Upper lobe of right lung (tissue), 1 donor: ENCODE measurements at regions not wholly inside any gene's neighbourhood (a gene's known extent, or its start where the extent isn't known, plus 50 kb on each side); places are given as distances from the start of the nearest gene placed in this dataset.

Experiments
- ATAC-seq: fragments of 200-7000 bp; cut with Tn5 transposase; one replicate; pipeline ENCODE4 v1.9.1; 2020; ENCODE audit warnings: mild to moderate bottlenecking, moderate library complexity
- DNase-seq: peaks from one replicate; pipeline ENCODE4 v3.0.0-alpha.2; 2020
- H3K27ac ChIP-seq: fragments of 200-600 bp; one replicate; pipeline ENCODE4 v1.8.0; 2022
- H3K27me3 ChIP-seq: fragments of 200-600 bp; one replicate; pipeline ENCODE4 v1.8.0; 2022; ENCODE audit warnings: mild to moderate bottlenecking
- H3K36me3 ChIP-seq: fragments of 200-600 bp; one replicate; pipeline ENCODE4 v1.8.0; 2022
- H3K4me1 ChIP-seq: fragments of 200-600 bp; one replicate; pipeline ENCODE4 v1.8.0; 2022
- H3K4me3 ChIP-seq: fragments of 200-600 bp; one replicate; pipeline ENCODE4 v1.8.0; 2022; ENCODE audit warnings: mild to moderate bottlenecking
- H3K9me3 ChIP-seq: fragments of 200-600 bp; one replicate; pipeline ENCODE4 v1.8.0; 2022
- intact Hi-C: fragments of 100-400 bp; cut with DNase I; formaldehyde crosslinking; loops from one replicate; pipeline ENCODE4 v1.11.0; 2022
- TF ChIP-seq, protein P1 (sequence below): fragments of 200-600 bp; IDR thresholded peaks from one replicate; pipeline ENCODE4 v1.8.0; 2022; ENCODE audit warnings: antibody characterized with exemption
- donor health status: DM: no; HTN: yes; CAD: no; lungs with severe emphysema.

DNA sequence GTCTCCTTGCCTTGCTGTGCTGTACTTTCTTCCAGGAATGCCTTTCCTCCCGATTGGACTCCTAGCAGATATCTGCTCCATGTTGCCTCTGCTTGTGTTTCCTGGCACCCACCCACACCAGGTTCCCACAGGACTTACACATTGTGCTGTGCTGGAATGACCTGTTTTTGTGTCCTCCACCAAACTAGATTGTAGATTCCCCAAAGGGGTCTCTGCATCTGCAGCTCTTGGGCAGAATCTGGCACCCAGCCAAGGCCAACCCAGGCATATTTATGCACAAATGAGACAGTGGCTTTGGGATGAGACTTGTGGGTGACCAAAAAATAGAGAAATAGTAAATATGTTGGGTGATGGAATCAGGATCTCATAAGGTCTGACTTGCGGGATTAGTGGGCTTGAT, 278.2 kb downstream of the RRAGC start:
- Histone ChIP-seq H3K27ac (no peak overlapping the region), H3K4me3 (no peak overlapping the region), H3K4me1 (peaks cover 6% of the 10 kb centered on the region), H3K36me3 (no peaks in the 10 kb centered on the region), H3K27me3 (peaks cover 23% of the 10 kb centered on the region), H3K9me3 (no peaks in the 10 kb centered on the region)
- TF ChIP-seq, protein P1, sequence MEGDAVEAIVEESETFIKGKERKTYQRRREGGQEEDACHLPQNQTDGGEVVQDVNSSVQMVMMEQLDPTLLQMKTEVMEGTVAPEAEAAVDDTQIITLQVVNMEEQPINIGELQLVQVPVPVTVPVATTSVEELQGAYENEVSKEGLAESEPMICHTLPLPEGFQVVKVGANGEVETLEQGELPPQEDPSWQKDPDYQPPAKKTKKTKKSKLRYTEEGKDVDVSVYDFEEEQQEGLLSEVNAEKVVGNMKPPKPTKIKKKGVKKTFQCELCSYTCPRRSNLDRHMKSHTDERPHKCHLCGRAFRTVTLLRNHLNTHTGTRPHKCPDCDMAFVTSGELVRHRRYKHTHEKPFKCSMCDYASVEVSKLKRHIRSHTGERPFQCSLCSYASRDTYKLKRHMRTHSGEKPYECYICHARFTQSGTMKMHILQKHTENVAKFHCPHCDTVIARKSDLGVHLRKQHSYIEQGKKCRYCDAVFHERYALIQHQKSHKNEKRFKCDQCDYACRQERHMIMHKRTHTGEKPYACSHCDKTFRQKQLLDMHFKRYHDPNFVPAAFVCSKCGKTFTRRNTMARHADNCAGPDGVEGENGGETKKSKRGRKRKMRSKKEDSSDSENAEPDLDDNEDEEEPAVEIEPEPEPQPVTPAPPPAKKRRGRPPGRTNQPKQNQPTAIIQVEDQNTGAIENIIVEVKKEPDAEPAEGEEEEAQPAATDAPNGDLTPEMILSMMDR = no peak
- ATAC-seq (no peak), DNase-seq (no peak)
- intact Hi-C loops = no loop called here

DNA sequence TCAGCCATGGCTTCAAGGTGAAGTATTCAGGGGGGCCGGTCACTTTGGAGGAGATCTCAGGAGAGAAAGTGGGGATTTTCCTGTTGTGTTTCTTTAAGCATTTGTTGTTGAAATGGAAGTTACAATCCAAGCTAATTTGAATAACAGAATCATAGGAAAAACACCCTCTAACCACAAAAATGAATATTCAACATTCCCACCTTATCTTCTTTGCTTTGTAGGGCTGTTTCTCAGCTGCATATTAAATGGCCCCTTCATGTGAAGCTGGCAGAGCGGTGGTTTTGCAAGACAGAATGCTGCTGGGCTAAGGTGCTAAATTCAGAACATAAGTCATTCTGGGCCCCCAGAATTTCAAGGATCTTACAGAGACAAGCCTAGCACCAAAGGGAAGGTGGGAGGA, 279.0 kb downstream of the RRAGC start:
- Histone ChIP-seq H3K27me3 (peaks cover 28% of the 10 kb centered on the region), H3K9me3 (no peaks in the 10 kb centered on the region), H3K4me1 (peaks cover 6% of the 10 kb centered on the region), H3K36me3 (no peaks in the 10 kb centered on the region), H3K27ac (no peak overlapping the region), H3K4me3 (no peak overlapping the region)
- TF ChIP-seq, protein P1 = no peak
- DNase-seq (no peak), ATAC-seq (no peak)
- intact Hi-C loops = no loop called here

DNA sequence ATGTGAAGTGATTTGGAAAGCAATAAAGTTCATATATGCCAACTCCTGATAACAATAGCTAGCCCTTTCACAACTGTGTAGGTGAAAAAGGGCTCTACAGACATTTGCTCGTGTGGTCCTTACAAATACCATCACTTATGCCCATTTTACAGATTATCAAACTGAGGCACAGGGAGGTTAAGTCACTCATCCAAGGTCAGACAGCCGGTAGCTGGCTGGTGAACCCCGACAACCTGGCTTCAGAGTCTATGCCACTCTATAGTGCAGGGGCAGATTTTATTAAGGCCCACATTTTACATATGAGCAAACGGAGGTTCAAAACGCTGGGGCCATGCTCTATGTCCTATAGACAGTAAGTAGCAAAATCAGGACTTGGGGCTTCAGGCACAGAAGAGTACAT, 280.5 kb downstream of the RRAGC start:
- intact Hi-C loops = no loop called here

DNA sequence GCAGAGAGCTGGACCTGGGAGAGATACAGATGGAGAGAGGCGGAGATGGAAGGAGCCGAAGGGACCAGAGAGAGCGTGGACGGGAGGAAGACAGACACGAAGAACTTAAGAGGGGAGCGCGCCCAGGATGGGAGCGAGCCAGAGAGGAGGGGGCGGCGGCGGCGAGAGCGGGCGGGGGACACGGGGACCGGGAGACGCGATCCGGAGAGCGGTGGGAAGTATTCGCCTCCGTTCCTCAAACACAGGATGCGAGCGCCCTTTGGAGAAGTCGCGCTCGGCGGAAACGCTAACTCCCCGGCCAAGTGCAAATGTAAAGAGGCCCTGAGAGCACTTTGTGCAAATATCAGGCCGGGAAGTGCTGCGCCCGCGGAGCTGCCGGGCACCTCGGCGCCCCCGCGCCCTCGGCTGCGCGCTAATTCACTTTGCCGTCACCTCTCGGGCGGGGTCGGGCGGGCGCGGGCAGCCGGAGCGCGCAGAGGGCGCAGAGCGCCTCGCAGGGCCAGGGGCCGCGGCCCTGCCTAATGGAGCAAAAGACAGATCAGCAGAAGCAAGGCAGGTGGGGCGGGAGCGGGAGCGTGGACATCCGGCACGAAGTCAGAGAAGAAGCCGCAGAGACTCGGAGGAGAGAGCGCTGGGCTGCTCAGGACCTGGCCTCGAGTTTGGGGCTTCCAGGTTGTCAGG, 281.2 kb downstream of the RRAGC start:
- Histone ChIP-seq H3K4me1 (peaks cover 6% of the 10 kb centered on the region), H3K36me3 (no peaks in the 10 kb centered on the region), H3K9me3 (no peaks in the 10 kb centered on the region), H3K4me3 (peak overlapping the region; percentile 14), H3K27ac (no peak overlapping the region), H3K27me3 (peaks cover 28% of the 10 kb centered on the region)
- intact Hi-C loops = no loop called here
- ATAC-seq = peak; percentile 89
- peak; percentile 83 for DNase-seq
- TF ChIP-seq, protein P1 = no peak

More for the DNA sequence above, 280.5 kb downstream of the RRAGC start:
- TF ChIP-seq, protein P1 = no peak
- no peak for DNase-seq
- Histone ChIP-seq H3K27me3 (peaks cover 28% of the 10 kb centered on the region), H3K9me3 (no peaks in the 10 kb centered on the region), H3K4me3 (no peak overlapping the region), H3K27ac (no peak overlapping the region), H3K4me1 (peaks cover 6% of the 10 kb centered on the region), H3K36me3 (no peaks in the 10 kb centered on the region)
- no peak for ATAC-seq

DNA sequence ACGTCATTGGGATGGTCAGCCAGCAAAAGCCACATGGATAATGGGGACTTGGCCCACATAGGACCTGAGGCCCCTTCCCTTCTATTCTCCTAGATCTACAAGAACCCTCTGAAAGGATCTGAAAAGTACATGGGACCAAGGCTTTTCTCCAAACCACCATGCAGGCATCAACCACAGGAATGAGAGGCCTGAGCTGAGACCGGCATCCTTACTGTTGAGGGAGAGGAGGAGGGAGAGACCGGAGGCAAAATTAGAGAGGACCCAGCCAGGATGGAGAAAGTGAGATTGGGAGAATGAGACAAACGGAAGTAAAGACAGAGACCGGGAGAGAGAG, 281.7 kb downstream of the RRAGC start:
- TF ChIP-seq, protein P1 = no peak
- no peak for ATAC-seq
- Histone ChIP-seq H3K27ac (no peak overlapping the region), H3K4me1 (peaks cover 6% of the 10 kb centered on the region), H3K27me3 (peaks cover 28% of the 10 kb centered on the region), H3K4me3 (no peak overlapping the region), H3K36me3 (no peaks in the 10 kb centered on the region), H3K9me3 (no peaks in the 10 kb centered on the region)
- intact Hi-C loops = no loop called here
- no peak for DNase-seq

DNA sequence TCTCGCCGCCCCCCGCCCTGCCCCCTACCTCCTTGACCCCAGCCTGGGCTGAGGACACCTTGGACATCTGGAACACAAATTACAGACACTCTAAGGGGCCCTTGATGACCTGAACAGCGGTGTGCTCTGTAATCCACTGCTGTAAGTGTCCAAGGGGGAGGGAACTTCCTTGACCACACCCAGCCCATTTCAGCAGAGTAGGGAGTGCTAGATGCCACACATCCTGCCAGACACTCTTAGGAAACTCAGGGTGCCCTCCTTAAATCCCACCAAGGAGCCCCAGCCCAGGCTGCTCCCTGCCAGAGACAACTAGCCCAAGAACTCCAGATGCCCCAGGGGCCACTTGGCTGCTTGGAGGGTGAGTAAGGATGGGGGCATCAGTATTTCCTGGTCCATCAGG, 282.2 kb downstream of the RRAGC start:
- Histone ChIP-seq H3K27ac (no peak overlapping the region), H3K4me1 (peaks cover 6% of the 10 kb centered on the region), H3K4me3 (no peak overlapping the region), H3K27me3 (peaks cover 28% of the 10 kb centered on the region), H3K36me3 (no peaks in the 10 kb centered on the region), H3K9me3 (no peaks in the 10 kb centered on the region)
- TF ChIP-seq, protein P1 = no peak
- ATAC-seq (peak; percentile 50), DNase-seq (no peak)
- intact Hi-C loops = no loop called here
